MG63 (cell line): ENCODE measurements at regions not wholly inside any gene's neighbourhood (a gene's known extent, or its start where the extent isn't known, plus 50 kb on each side); places are given as distances from the start of the nearest gene placed in this dataset.
"Not testable (repeated sequence)": the region's sequence is repeated elsewhere in the genome, so short reads cannot be mapped to it uniquely, and the experiment has no call there.

ENCODE experiments used
- DNase-seq: peaks from one replicate; pipeline ENCODE4 v3.0.0-alpha.2; 2020
- H3K27me3 ChIP-seq: fragments of 250-450 bp; sonication (Bioruptor Pico); 2 replicates; pipeline ENCODE4 v1.5.1; 2020; ENCODE audit warnings: mild to moderate bottlenecking, moderate library complexity
- H3K36me3 ChIP-seq: fragments of 250-450 bp; sonication (Bioruptor Pico); 2 replicates; pipeline ENCODE4 v1.5.1; 2020; ENCODE audit warnings: mild to moderate bottlenecking, moderate library complexity
- H3K4me3 ChIP-seq: fragments of 250-450 bp; sonication (Bioruptor Pico); 2 replicates; pipeline ENCODE4 v1.5.1; 2020; ENCODE audit warnings: mild to moderate bottlenecking, moderate library complexity
- H3K9me3 ChIP-seq: fragments of 250-450 bp; sonication (Bioruptor Pico); 2 replicates; pipeline ENCODE4 v1.5.1; 2020; ENCODE audit warnings: mild to moderate bottlenecking, moderate library complexity

- Histone ChIP-seq H3K36me3 (no peaks in the 10 kb centered on the region), H3K4me3 (peak overlapping the region; percentile 46), H3K27me3 (no peaks in the 10 kb centered on the region), H3K9me3 (no peaks in the 10 kb centered on the region)
- DNase-seq, result no peak
Measured at GRCh38 chr2:143936538-143936847, 583.4 kb downstream of the ZEB2 start.

- Histone ChIP-seq H3K36me3 (no peaks in the 10 kb centered on the region), H3K4me3 (no peak overlapping the region), H3K27me3 (no peaks in the 10 kb centered on the region), H3K9me3 (no peaks in the 10 kb centered on the region)
- DNase-seq, result no peak
Measured at GRCh38 chr2:143935482-143935752, 584.5 kb downstream of the ZEB2 start.

- no peaks in the 10 kb centered on the region for H3K27me3 ChIP-seq
- no peak overlapping the region for H3K4me3 ChIP-seq
- H3K36me3 ChIP-seq, result no peaks in the 10 kb centered on the region
- DNase-seq, result no peak
- H3K9me3 ChIP-seq, result no peaks in the 10 kb centered on the region
Measured at GRCh38 chr2:143934626-143935481, 585.1 kb downstream of the ZEB2 start.

GRCh38 chr2:143933946-143934569, 585.9 kb downstream of the ZEB2 start:
- Histone ChIP-seq H3K9me3 (no peaks in the 10 kb centered on the region), H3K4me3 (no peak overlapping the region)
- DNase-seq, result no peak

GRCh38 chr2:143930891-143931290, 589.0 kb downstream of the ZEB2 start:
- DNase-seq, result no peak
- no peaks in the 10 kb centered on the region for H3K9me3 ChIP-seq
- no peaks in the 10 kb centered on the region for H3K27me3 ChIP-seq
- no peak overlapping the region for H3K4me3 ChIP-seq
- no peaks in the 10 kb centered on the region for H3K36me3 ChIP-seq

More at GRCh38 chr2:143933946-143934569, 585.9 kb downstream of the ZEB2 start:
- H3K27me3 ChIP-seq, result no peaks in the 10 kb centered on the region
- no peaks in the 10 kb centered on the region for H3K36me3 ChIP-seq

- no peak for DNase-seq
- Histone ChIP-seq H3K9me3 (no peaks in the 10 kb centered on the region), H3K4me3 (no peak overlapping the region)
Measured at GRCh38 chr2:143928613-143929012, 591.3 kb downstream of the ZEB2 start.

GRCh38 chr2:143928184-143928583, 591.7 kb downstream of the ZEB2 start:
- Histone ChIP-seq H3K36me3 (no peaks in the 10 kb centered on the region), H3K4me3 (no peak overlapping the region), H3K27me3 (no peaks in the 10 kb centered on the region), H3K9me3 (no peaks in the 10 kb centered on the region)
- no peak for DNase-seq

More at GRCh38 chr2:143928613-143929012, 591.3 kb downstream of the ZEB2 start:
- Histone ChIP-seq H3K36me3 (no peaks in the 10 kb centered on the region), H3K27me3 (no peaks in the 10 kb centered on the region)

- Histone ChIP-seq H3K4me3 (no peak overlapping the region), H3K9me3 (no peaks in the 10 kb centered on the region), H3K36me3 (no peaks in the 10 kb centered on the region), H3K27me3 (no peaks in the 10 kb centered on the region)
- no peak for DNase-seq
Measured at GRCh38 chr2:143926736-143927135, 593.2 kb downstream of the ZEB2 start.

GRCh38 chr2:143922261-143922830, 597.6 kb downstream of the ZEB2 start:
- peaks cover 11% of the 10 kb centered on the region for H3K9me3 ChIP-seq
- H3K27me3 ChIP-seq, result not testable (repeated sequence)

GRCh38 chr2:143918465-143918989, 601.4 kb downstream of the ZEB2 start:
- H3K4me3 ChIP-seq, result no peak overlapping the region
- no peak for DNase-seq
- H3K36me3 ChIP-seq, result no peaks in the 10 kb centered on the region
- H3K27me3 ChIP-seq, result no peaks in the 10 kb centered on the region
- H3K9me3 ChIP-seq, result peaks cover 11% of the 10 kb centered on the region

More at GRCh38 chr2:143922261-143922830, 597.6 kb downstream of the ZEB2 start:
- not testable (repeated sequence) for H3K36me3 ChIP-seq, DNase-seq, H3K4me3 ChIP-seq

- no peak for DNase-seq
- Histone ChIP-seq H3K4me3 (no peak overlapping the region), H3K27me3 (no peaks in the 10 kb centered on the region), H3K36me3 (no peaks in the 10 kb centered on the region), H3K9me3 (peaks cover 11% of the 10 kb centered on the region)
Measured at GRCh38 chr2:143916781-143917180, 603.1 kb downstream of the ZEB2 start.

GRCh38 chr2:143909577-143910353, 610.2 kb downstream of the ZEB2 start:
- no peaks in the 10 kb centered on the region for H3K9me3 ChIP-seq
- no peaks in the 10 kb centered on the region for H3K27me3 ChIP-seq
- H3K36me3 ChIP-seq, result no peaks in the 10 kb centered on the region
- no peak overlapping the region for H3K4me3 ChIP-seq
- DNase-seq, result no peak

GRCh38 chr2:143908843-143909242, 611.1 kb downstream of the ZEB2 start:
- no peak for DNase-seq
- H3K9me3 ChIP-seq, result no peaks in the 10 kb centered on the region

GRCh38 chr2:143907801-143908200, 612.1 kb downstream of the ZEB2 start:
- H3K9me3 ChIP-seq, result no peaks in the 10 kb centered on the region
- H3K4me3 ChIP-seq, result no peak overlapping the region
- no peaks in the 10 kb centered on the region for H3K27me3 ChIP-seq
- H3K36me3 ChIP-seq, result no peaks in the 10 kb centered on the region
- no peak for DNase-seq

More at GRCh38 chr2:143908843-143909242, 611.1 kb downstream of the ZEB2 start:
- no peaks in the 10 kb centered on the region for H3K27me3 ChIP-seq
- no peaks in the 10 kb centered on the region for H3K36me3 ChIP-seq
- no peak overlapping the region for H3K4me3 ChIP-seq

GRCh38 chr2:143906850-143907249, 613.1 kb downstream of the ZEB2 start:
- Histone ChIP-seq H3K4me3 (no peak overlapping the region), H3K36me3 (no peaks in the 10 kb centered on the region), H3K27me3 (no peaks in the 10 kb centered on the region), H3K9me3 (no peaks in the 10 kb centered on the region)
- DNase-seq, result no peak

GRCh38 chr2:143905587-143905986, 614.3 kb downstream of the ZEB2 start:
- no peaks in the 10 kb centered on the region for H3K27me3 ChIP-seq
- no peaks in the 10 kb centered on the region for H3K36me3 ChIP-seq
- DNase-seq, result no peak

More at GRCh38 chr2:143905587-143905986, 614.3 kb downstream of the ZEB2 start:
- H3K9me3 ChIP-seq, result no peaks in the 10 kb centered on the region
- no peak overlapping the region for H3K4me3 ChIP-seq
